Iris pigment epithelial cell (primary cell): ENCODE measurements at regions not wholly inside any gene's neighbourhood (a gene's known extent, or its start where the extent isn't known, plus 50 kb on each side); places are given as distances from the start of the nearest gene placed in this dataset.

Experiments used
- DNase-seq: peaks from one replicate; pipeline ENCODE4 v3.0.0-alpha.2; 2011; ENCODE audit warnings: low read depth

DNA sequence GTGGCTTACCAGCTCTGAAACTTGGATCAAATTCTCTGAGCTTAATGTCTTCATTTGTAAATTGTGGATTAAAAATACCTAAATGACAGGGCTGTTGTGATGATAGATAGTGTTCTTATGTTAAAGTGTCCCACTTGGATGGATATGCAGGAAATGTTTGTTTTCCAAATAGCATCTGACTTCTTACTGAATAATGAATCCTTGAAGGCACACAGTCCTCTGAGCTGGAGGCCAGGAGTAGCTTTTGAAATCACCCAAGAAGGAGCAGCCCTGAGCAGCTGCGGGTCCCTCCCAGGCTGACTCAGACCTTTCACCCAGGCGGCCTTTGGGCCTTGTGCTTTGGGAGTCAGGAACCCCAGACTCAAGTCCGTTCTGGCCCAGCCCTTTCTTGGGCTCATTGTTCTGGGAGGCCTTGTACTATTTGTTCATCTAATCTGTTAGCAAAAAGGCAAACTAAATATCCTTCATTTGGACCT lies 173.0 kb upstream of the GATA6 start:
- no peak for DNase-seq

GRCh38 chr18:21997207-21998143 lies 171.9 kb upstream of the GATA6 start:
- DNase-seq = peak; percentile 43

DNA sequence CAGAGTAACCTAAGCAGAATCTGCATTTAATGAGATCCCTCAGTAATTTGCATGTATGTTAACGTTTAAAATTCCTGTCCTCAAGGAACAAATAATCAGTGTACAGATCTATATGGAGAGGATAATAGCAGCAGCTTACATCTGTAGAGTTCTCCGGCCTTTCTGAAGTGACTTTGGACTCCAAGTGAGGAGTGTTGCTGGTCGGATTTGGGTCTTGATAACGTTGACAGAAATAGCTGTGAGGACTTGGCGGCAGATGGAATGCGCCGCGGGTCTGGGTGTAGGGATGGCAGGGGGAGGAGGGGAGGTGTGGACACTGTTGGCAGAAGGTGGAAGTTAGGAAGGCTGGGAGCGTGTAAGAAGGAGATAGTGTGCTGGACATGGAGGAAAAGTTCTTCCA lies 170.9 kb upstream of the GATA6 start:
- no peak for DNase-seq

GRCh38 chr18:22001912-22002487 lies 167.4 kb upstream of the GATA6 start:
- DNase-seq = no peak

- peak; percentile 9 for DNase-seq
These were observed 164.1 kb upstream of the GATA6 start for GRCh38 chr18:22005191-22005841.

DNA sequence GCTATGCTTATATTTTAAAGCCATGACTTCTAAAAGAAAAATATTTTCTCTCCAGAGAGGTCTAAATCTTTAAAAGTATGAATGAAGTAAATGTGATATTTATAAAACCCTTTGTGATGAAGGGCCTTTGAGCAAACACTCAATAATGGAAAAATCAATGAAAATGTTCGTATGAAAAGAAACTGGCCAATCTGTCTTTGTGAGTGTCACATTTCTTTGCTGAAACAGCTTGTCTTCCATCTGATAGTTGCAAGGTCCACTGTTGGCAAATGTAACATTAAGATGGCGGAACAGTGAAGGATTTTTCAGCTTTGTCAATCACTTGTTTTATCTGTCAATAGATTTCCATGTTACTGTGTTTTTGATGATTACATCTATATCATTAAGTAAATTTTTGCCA lies 162.9 kb upstream of the GATA6 start:
- no peak for DNase-seq

DNA sequence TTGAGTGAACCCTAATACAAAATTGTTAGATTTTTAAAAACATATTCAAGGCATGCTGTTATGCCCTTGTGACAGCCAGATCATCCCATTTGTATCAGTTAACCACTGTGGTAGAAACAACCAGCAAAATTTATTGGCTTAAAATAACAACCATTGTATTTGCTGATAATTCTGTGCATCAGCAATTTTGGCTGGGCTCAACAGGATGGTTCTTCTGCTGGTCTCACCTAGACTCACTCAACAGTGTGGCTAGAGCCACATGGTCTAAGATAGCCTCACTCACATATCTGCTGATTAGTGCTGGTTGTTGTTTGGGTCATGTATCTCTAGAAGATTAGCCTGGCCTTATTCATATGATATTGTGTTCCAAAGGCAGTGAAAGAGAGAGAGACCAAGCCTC lies 160.1 kb upstream of the GATA6 start:
- DNase-seq = no peak

- no peak for DNase-seq
These were observed 155.4 kb upstream of the GATA6 start for GRCh38 chr18:22013993-22014392.

DNA sequence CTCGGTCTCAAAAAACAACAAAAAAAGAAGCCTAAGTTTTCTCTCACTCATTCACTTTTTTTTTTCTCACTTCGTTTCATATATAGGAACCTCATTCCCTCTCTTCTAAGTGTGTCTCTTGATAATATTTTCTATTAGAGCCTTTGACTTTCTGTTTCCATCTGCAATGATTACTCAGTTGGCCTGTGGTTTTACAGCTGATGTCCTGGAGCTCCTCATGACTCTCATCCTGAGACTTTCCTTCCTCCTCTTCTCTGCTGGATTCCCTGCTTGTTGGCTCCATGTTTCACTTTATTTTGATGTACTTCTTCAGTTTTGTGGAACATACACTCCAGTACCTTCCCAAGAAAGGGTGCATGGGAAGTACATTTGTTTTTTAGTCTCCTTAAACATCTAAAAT lies 154.2 kb upstream of the GATA6 start:
- peak; percentile 29 for DNase-seq

DNA sequence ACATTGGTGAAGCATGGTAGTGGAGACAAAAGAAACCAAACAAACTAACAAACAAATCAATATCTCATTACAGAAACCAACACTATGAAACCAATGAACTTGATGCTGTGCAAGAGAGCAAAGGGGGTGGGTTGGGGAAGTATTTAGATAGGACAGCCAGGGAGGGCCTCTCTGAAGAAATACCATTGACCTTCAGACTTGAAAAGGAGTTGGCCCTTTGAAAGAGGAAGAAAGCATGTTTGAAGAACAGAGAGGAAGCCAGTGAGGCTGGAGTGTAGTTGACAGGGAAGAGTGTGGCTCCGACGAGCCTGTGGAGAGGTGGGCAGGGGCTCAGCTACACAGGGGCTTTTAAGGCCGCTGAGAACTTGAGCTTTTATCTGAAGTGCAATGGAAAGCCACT lies 151.0 kb upstream of the GATA6 start:
- DNase-seq = no peak

GRCh38 chr18:22019193-22019592 lies 150.2 kb upstream of the GATA6 start:
- no peak for DNase-seq

DNA sequence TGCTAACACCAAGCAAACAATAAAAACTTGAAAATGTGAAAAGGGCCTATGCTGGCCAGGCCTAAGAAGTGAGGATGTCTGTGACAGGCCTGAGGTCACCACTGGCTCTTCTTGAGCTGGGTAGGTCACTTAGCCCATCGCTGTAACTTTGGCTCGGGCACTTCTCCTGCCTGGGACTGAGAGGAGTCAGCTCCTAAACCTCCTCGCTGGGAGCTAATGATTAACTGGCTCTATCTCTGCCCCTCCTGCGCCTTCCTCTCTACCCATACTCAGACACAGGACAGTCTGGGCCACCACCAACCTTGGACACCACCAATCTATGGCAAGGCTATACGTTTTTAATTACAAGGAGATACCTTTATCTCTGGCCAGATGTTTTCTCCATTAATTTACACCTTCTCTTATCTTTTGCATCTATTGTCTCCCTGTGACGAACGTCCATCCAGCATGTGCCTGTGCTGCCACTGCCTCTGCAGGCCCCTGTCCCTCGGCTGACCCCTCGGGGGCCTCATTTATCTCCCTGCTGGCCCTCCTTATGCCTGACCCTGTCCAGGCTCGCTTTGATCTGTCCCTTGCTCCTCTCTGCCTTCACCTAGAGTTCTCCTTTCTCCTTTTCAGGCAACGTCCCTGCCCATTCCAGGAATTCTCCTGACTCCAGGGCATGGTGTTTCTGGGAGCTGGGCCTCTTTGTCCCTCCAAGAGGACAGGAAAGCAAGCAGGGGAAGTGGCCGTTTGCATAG lies 149.1 kb upstream of the GATA6 start:
- DNase-seq = no peak

GRCh38 chr18:22020867-22021370 lies 148.5 kb upstream of the GATA6 start:
- no peak for DNase-seq

- DNase-seq = no peak
These were observed 147.7 kb upstream of the GATA6 start for GRCh38 chr18:22021701-22022100.

DNA sequence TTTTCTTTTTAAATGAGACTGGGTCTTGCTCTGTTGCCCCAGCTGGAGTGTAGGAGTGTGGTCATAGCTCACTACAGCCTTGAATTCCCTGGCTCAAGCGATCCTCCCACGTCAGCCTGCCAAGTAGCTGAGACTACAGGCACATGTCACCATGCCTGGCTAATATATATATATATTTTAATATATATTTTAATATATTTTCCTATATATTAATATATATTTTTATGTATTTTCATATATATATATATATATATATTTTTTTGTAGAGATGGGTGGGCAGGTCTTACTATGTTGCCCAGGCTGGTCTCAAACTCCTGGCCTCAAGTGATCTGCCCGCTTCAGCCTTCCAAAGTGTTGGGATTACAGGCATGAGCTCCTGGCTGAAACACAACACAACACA lies 144.5 kb upstream of the GATA6 start:
- no peak for DNase-seq

DNA sequence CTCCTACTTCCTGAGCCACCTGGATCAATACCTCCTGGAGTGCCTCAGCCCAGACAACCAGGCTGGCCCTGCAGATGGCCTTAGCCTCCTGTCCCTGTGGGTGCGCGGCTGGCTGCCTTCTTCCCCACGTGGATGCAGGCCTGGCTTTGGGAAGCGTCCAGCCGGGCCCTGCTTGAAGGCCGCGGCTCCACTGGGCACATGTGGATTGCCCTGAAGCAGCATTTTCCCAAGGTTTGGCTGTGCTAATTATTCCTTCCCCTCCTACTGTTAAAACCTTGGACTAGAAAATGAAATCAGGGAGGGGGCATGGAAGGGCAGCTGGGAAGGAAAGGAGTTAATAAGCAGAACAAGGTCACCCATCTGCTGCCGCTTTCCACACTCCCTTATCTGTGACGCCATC lies 143.0 kb upstream of the GATA6 start:
- no peak for DNase-seq

DNA sequence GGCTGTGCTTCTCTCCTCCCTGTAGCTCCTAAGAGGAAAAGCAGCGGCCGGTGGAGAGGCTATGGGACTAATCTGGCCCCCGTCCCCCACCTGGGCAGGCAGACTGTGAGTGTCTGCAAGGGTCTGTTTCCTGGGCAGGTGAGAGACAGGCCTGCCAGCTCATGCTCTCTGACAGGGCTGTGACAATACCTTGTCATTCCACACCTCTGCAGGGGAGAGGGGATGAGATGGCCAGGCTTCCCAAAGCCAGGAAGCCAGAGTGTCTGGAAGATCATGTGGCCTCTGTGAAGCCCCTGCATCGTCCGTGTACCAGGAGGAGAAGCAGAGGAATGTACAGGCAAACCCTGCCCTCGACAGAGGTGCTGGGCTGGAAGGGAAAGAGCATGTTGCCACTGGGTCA lies 142.5 kb upstream of the GATA6 start:
- DNase-seq = no peak

GRCh38 chr18:22031611-22032010 lies 137.8 kb upstream of the GATA6 start:
- DNase-seq = no peak

- peak; percentile 95 for DNase-seq
These were observed 136.9 kb upstream of the GATA6 start for GRCh38 chr18:22032392-22032961.

- no peak for DNase-seq
These were observed 136.3 kb upstream of the GATA6 start for GRCh38 chr18:22033085-22033484.

GRCh38 chr18:22034276-22034675 lies 135.1 kb upstream of the GATA6 start:
- DNase-seq = no peak

GRCh38 chr18:22040533-22040932 lies 128.9 kb upstream of the GATA6 start:
- DNase-seq = no peak
